ENCODE measurements at regions not wholly inside any gene's neighbourhood (a gene's known extent, or its start where the extent isn't known, plus 50 kb on each side); places are given as distances from the start of the nearest gene placed in this dataset.

DNA sequence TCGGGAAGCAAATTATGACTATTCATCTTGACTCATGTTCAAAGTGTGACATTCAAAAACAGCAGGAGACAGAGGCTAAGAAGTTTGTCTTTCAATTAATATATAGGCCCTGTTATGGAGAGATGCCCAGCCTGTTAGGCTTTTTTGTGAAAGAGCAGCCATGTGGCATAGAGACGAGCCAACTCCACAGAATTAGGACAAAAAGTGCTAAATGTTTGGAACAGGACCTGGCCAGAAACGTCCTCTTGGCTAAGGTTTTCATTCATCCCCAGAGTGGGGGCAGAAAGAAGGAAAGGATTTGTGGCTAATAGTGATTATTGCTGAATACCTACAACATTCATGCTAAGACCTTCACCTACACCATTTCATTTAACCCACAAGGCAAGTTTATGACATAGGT lies 324.7 kb upstream of the NPVF start:
- no peak for DNase-seq

DNA sequence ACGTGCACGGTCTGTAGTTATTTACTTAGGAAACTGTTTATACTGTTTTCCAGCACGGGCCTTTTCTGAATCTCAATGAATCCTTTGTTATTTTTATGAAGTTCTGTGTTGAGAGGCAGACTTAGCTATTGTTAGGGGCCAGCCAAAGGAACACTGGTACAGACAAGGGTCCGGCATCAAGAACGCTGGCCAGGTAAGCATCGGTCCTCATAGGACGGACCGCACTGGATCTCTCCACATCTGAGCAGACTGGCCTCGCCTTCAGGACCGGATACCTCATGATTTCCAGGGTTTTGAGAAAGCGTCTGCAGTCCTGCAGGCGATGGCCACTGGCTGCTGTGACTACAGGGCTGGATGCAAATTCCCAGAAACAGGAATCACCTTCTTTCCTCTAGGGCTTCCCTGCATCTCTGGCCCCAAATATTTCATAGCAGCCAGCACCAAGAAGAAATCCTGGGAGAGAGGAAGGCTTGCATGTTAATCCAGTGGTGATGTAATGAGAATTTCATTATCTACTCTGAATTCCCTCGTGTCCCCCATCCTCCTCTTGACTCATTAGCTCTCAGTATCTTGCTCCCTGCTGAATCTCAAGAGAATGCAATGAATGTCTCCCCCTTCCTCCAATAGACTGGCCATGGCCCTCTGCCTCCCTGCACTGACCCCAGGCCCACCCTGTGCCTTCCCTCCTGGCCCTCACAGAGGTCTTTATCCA lies 325.4 kb upstream of the NPVF start:
- DNase-seq = no peak

DNA sequence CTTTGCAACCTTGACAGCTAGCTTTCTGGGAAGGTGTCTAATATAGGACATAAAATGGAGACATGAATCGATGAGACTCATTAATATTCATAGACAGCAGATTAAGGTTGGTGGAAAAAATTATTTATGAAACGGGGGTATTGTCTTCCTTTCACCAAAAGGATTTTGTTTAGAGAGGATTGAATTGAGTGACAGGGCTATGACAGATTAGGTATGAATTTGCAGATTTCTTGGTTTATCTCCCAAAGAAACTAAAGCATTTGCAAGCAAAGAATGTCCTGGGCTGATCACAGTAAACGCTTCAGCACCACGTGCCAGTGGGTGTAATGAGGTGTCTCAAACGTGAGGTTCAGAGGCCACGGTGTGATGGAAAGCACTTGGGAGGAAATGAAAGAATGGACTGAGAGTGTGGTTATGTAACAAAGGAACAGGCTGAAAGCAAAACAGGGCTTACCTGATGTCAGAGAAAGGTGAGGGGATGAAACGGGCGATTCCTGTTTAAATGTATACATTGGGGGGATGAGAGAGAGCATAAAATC lies 329.2 kb upstream of the NPVF start:
- peak; percentile 39 to 45 for DNase-seq

DNA sequence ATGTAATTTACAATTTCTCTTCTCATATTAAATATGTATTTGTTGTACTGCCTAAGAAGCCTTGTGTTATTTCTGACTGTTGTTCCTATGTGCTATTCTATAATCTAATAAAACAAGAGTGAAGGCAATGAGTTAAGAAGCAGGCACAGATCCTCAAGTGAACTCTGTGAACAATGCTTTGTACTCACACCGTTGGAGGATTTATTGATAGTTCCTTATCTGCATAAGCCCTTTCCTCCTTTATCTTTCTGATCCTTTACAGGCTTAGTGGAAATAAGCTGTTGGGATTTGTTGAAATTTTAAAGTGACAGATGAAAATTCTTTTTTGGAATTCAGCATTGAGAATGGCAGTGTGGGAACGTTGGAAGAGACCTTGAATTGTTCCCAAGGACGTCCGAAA lies 329.6 kb upstream of the NPVF start:
- no peak for DNase-seq

DNA sequence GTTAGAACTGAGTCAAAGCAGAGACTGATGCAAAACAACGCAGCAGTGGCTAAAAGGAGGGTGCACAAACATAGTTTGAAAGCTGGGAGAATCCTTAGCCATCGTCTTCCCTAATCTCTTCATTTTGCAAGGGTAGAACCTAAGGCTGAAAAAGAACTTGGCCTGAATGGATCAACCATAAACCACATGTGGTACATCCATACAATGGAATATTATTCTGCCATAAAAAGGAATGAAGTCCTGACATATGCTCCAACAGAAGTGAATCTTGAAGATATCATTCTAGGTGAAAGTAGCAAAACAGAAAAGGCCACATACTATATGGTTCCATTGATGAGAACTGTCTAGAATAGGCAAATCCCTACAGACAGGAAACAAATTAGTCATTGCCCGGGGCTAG lies 330.3 kb upstream of the NPVF start:
- no peak for DNase-seq

DNA sequence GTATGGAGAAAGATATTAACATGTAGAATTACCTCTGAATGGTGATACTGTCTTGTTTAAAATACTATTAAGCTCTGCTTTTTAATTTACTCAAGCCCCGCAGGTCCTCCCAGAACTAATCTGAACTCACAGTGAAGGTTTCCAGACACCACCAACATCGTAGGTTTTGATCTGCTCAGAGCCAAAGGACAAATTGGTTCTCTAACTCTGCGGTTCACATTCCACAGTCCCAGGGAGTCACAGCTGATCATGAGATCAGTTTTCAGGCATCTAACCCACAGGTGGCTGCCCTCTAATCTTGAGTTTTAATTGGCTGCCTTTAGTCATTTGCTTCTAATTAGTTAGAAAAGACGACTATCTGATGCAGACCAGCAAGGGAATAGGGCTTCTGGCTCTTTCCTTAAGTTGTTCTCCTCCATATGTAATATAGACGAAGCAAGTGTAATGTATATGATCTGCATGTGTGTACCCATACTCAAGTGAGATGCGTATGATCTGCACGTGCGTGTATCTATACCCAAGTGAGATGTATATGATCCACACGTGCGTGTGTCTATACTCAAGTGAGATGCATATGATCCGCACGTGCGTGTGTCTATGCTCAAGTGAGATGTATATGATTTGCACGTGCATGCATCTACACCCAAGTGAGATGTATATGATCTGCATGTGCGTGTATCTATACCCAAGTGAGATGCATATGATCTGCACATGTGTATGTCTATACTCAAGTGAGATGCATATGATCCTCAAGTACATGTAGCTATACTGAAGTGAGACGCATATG lies 331.5 kb upstream of the NPVF start:
- DNase-seq = no peak

DNA sequence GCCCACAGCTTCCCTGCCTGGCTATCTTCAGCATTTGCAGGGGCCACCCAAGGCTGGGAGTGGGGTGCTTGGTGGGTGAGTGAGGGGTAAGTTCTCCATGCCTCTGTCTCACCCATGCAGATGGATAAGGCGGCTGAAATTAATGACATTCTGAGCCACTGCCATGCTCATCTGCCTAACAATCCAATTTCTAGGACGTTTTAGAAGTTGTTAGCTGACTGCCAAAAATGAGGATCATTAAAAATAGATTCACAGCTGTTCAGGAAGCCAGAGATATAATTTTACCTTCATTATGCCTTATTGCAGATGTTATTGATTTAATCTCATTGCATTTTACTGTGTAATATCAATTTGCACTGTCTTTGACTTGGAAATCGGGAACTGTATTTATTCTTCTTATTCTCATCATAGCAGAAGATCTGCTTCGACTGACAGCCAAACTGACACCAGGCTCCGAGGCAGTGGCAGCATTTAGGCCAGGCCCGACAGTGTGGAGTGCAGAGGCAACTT lies 334.4 kb upstream of the NPVF start:
- no peak for DNase-seq

DNA sequence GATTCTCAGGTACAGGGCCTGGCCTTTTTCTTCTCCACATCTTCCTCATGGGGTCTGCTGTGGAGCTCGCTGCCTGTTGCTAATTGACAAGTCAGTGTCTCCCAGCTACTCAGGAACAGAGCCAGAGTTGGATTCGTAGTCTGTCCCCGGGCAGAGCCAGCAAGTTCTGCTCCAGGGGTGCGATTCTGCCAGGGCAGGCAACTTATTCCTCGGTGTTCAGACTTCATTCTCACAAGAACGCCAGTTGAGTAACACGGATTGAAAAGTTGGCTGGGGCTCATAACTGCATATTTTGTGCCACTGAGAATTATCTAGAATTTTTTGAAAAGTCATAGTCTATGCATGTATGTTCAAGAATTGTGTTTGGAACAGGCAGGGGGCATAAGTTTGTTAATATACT lies 336.7 kb upstream of the NPVF start:
- no peak for DNase-seq

DNA sequence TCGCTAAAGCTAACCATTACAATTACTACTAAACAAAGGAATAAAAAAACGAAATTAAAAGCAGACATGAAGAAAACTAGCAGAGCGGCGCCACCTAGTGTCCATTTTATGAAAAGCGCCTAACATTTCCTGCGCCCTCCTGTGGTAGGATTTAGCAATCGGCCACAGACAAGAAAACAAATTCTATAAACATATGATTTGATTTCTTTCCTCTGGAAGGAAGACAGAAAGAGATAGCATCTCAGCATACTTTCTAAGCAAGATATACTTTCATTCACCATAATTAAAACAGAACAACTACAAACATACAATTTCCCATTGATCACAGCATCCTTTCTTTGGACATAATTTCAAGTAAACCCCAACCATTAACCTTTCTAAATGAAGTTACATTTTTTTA lies 337.7 kb upstream of the NPVF start:
- peak; percentile 70 to 85 for DNase-seq

DNA sequence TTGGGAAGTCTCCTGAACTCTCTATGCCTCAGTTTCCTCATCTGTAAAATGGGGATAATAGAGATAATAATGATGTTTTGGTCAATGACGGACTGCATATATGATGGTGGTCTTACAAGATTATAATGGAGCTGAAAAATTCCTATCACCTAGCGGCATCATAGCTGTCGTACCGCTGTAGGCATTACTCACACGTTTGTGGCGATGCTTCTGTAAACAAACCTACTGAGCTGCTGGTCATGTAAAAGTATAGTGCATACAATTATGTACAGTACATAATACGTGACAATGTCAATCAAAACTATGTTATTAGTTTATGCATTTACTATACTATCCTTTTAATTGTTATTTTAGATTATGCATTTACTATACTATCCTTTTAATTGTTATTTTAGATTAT lies 339.1 kb upstream of the NPVF start:
- no peak for DNase-seq

DNA sequence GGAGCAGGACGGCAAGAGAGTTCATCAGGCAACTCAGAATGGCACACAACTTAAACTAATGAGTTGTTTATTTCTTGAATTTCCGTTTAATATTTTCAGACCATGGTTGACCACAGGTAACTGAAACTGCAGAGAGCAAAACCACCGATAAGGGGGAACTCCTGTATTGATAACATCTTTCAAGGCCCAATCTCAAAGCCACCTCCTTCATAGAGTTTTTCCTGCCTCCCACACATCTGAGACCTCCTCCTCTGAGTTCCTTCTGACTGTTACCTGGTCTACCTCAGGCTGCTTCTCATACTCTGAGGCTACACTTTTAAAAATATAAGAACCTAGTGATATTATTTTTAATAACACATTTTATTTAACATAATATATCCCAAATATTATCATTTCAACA lies 341.5 kb upstream of the NPVF start:
- no peak for DNase-seq

DNA sequence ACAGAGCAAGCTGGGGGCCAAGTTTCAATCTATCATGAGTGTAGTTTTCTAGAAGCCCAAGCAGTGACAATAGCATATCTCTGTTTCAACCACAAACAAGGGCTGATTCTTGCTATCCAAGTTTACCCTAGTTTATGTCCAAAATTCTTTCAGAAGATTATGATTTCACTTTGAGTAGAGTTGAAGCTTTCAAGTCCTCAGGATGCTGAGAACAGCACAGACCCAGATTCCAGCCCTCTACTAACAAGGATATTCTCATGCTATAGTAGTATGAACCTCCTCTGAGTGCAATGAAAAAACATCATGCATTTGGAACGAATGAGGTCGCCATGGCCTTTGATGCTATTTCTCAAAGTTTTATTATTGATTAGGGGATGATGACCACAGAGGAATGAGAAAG lies 344.1 kb upstream of the NPVF start:
- no peak for DNase-seq

DNA sequence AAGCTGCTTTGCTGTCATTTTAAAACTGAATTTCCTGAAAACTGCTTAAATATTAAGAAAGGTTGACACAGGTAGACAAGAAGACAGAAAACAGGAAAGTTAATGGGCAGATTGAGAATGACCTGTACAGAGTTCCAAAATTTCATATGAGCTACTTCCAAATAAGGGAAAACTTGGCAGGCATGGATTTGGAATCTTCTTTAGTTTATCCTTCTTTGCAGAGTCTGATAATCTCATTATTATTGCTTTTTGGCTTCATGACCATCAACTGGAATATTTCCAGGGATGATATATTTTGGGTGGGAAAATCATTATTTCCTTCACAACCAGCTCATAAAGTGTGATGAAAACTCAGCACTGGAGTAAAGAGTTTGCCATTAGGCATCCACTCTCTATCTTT lies 346.5 kb upstream of the NPVF start:
- peak; percentile 42 to 45 for DNase-seq

DNA sequence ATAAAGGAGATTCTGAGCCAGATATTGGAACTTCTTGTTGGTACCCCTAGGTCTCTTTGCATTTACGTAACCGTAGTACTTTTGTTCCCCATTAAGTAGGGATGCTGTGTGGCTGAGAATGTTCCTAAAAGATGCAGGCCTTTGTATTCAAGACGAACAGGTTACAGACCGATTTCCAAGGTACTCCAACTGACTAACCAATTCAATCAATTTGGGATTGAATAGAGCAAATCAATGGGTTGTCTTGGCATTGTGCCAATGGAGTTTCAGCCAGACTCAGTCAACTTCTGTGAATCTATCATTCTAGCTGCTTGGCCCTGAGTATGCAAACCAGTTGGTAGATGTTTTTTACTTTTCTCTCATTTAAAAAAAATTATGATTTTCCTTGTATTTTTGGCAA lies 347.3 kb upstream of the NPVF start:
- no peak for DNase-seq

DNA sequence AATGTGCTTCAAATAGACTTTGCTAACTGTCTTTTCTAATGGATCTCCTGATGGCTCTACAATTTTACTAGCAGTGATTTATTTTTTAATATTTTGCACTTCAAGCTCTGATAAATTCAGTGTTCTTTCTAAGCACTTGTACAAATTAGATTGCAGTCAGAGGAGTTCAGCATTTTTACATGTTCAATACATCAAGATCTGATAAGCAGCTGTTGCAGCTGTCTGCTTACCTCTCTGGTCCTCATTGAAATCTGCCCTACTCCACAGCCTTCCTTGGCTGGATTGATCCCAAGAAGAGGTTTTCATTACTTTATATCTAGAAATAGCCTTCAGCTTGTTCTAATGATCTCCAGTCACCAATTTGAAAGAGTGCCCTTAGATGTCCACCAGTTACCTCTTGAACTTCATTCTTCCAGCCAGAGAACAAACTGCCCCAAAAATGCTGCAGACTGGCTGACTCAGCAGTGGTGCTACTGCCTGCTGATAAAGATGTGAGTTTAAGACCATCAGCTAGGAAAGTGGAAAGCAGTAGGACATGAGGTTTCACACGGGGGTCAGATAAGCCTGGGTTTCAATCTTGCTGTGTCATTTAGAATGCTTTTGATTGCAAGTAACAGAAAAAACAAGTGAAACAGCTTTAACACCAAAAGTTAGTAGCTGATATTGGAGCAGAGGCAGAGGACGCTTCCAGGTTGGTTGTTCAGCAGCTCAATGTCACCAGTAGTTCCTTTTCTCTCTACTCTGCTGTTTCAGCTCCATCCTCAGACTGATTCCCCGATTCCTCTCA lies 350.9 kb upstream of the NPVF start:
- no peak for DNase-seq

DNA sequence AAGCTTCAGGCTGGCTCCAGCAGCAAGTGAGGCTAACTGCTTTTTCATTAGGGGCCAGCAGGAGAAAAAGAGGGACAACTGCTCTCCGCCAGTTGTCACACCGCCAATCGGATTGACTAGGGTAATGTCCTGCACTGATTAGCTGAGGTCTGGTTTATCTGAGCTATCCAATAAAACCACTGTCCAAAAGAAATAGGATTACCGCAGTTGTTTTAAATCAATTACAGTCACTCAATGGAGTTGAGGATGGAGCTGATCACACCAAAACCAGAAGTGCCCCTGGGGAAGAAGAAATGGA lies 351.4 kb upstream of the NPVF start:
- no peak for DNase-seq

DNA sequence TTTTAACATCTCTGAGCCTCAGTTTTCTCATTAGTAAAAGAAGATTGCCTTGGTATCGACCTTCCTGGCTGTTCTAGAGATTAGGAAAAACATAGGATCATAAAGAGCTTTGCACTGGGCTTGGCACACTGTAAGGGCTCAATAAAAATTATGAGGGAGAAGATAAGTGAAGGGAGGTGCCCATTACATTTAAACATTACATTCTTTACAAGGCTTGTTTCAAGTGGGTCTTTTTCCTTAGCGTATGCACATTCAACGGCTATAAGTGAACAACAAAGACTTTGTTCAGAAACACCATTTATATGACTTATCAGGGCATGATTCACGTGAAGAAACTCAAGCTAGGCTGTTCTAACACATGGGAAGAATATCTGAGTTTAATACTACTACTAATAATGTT lies 351.9 kb upstream of the NPVF start:
- no peak for DNase-seq

DNA sequence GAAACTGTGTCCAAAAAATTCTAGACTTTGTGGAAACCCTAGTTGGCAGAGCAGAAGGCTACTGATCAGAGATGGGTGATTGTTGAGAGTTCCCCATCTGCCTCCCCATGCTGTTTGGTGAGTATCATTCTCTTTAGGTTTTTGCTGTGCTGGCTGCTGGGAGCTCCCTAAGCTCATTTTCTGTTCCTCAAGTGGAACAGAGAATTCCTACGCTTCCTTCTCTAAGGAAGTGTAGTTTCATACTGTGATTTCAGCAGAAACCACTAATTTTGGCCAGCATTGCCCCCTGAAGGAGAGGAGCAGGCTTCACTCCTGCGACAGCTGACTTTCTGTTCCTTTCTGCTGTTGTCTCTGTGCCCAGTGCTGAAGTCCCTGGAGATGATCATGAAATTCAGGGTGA lies 355.3 kb upstream of the NPVF start:
- DNase-seq = no peak

DNA sequence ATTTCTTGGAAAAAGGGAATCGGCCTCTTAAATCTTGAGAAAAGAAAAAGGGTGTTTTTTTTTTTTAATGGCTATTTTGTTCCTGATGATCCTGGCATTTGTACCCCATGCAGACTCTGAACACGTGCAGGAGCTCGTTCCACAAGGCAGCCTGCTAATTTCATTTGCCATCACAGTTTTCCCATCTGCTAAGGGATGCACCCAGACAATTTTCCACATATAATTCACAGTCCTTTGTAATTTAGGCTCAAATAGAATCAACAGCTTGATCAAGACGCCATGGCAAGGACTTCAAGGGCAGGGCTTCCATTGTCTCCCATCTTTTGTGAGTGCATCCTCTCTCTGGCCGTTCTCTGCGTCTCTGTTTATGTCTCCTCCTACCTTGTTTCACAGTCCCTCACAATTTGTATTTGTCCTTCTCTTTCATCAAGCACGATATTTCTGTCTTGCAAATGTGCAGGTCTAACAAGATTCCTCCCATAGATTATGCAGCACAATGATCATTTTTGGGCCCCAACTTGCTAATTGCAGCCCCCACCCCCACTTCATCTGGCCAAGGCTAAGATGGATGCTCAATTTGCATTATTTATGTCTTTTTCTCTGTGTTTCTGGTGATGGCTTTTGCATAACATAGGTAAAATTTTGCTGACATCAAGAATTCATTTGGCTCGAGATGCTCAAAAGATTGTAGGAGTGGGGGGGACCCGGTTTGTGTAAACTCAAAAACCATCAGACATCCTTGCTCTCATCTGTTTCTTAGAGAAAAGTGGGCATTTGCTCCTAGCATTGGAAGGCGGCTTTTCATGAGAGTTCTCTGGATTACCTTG lies 356.0 kb upstream of the NPVF start:
- no peak for DNase-seq

DNA sequence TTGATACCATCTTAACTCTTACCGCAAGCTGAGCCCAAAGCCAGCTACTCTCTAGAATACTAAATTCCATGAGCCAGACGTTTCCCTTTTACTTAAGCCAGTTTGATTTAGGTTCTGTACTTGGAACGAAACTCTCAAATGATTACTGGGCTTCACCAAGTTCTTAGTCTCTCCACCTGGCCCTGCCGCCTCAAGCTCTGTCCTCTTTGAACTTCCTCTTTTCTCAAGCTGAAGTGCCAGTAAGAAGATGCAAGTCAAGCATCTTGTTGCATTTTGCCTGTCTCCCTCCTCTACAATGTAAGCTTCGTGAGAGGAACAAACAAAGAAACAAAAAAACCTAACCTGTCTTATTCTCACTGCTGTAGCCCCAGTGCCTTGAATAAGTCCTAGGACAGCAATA lies 358.2 kb upstream of the NPVF start:
- no peak for DNase-seq

DNA sequence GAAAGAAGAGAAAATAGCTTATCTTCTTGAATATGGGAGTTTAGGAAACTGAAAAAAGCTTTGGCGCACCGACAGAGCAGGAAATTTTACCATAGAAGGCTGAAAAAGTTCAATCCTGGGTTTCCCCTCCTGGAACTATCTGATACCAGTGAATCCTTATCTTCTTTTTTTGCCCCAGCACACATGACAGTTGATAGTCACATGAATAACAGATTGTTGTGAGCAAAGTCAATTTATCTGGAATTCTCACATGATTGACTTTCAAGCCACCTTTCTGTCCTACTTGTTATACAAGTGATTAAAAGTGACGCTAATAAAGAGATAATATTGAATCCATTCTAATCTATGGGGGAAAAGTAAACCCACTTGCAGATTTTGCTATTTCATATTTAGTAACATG lies 365.8 kb upstream of the NPVF start:
- no peak for DNase-seq

DNA sequence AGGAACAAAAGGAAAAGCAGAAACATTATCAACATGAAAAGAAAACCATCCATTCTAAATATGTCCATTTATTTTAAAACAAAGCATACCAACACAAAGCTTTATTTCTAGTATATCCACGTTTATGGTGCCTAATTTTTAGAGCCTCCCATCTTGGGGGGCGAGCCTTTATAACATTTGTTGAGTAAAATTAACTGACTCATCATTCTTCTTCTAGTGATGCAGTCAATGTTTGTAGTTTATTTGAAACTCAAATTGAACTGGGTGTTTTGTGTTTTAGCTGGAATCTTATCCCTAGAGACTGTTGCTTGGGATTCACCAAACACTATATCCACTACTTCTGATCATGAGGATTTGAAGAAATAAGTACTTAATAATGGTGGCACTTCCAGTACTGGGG lies 366.4 kb upstream of the NPVF start:
- no peak for DNase-seq
